ENCODE measurements at regions not wholly inside any gene's neighbourhood (a gene's known extent, or its start where the extent isn't known, plus 50 kb on each side); places are given as distances from the start of the nearest gene placed in this dataset.

DNA sequence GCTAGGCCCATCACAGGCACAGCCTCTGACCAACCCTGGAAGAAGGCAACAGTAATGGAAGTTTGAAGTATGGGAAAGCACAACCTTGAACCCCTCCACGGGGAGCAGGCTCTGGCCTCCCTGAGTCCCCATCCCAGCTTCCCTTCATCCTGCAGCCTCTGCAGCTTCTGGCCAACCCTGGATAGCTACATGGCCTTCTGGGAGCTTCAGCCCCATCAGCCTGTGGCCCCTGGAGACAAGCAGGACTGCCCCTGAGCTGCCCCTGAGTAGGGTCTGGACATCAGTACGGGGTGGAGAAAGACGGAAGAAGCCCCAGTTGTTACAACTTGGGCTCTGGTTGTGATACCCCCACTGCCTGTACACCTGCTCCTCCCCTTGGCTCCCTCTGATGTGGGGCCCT, 113.8 kb upstream of the CD82 start:
- Histone ChIP-seq H3K9me3 (ENCODE audit: low read depth, low read length, poor library complexity, severe bottlenecking) (no peaks in the 10 kb centered on the region), H3K4me1 (ENCODE audit: insufficient read depth, low read length, poor library complexity, severe bottlenecking) (no peaks in the 10 kb centered on the region), H3K4me3 (ENCODE audit: low read depth, low read length, poor library complexity, severe bottlenecking) (no peak overlapping the region), H3K27ac (ENCODE audit: low read depth, low read length, poor library complexity, severe bottlenecking) (no peak overlapping the region), H3K27me3 (replicated peaks; ENCODE audit: insufficient read depth, low read depth, low read length, poor library complexity) (no peaks in the 10 kb centered on the region), H3K36me3 (ENCODE audit: insufficient read depth, low read length, poor library complexity, severe bottlenecking) (no peaks in the 10 kb centered on the region)
- POLR2A ChIA-PET (ENCODE audit: low non-redundant PET): interaction anchor here (0.6 kb wide), 1 partner anchor 171 kb away, joined by 3 read pairs; no protein-coding TSS in a partner anchor
- CTCF ChIA-PET: no interaction called here
- TF ChIP-seq EZH2 (IDR thresholded peaks at IDR 0.05; ENCODE audit: borderline replicate concordance, low read depth, low read length, poor library complexity, severe bottlenecking): no peak
- TF ChIP-seq, protein P1, sequence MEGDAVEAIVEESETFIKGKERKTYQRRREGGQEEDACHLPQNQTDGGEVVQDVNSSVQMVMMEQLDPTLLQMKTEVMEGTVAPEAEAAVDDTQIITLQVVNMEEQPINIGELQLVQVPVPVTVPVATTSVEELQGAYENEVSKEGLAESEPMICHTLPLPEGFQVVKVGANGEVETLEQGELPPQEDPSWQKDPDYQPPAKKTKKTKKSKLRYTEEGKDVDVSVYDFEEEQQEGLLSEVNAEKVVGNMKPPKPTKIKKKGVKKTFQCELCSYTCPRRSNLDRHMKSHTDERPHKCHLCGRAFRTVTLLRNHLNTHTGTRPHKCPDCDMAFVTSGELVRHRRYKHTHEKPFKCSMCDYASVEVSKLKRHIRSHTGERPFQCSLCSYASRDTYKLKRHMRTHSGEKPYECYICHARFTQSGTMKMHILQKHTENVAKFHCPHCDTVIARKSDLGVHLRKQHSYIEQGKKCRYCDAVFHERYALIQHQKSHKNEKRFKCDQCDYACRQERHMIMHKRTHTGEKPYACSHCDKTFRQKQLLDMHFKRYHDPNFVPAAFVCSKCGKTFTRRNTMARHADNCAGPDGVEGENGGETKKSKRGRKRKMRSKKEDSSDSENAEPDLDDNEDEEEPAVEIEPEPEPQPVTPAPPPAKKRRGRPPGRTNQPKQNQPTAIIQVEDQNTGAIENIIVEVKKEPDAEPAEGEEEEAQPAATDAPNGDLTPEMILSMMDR (conservative IDR thresholded peaks at IDR 0.05; ENCODE audit: low read depth, low read length): no peak
- BruUV-seq (replicated peaks): no TSS peak
- no peak for DNase-seq (ENCODE audit: low spot score)
- intact Hi-C loops (cut with micrococcal nuclease; ENCODE audit: unreplicated experiment): no loop called here

DNA sequence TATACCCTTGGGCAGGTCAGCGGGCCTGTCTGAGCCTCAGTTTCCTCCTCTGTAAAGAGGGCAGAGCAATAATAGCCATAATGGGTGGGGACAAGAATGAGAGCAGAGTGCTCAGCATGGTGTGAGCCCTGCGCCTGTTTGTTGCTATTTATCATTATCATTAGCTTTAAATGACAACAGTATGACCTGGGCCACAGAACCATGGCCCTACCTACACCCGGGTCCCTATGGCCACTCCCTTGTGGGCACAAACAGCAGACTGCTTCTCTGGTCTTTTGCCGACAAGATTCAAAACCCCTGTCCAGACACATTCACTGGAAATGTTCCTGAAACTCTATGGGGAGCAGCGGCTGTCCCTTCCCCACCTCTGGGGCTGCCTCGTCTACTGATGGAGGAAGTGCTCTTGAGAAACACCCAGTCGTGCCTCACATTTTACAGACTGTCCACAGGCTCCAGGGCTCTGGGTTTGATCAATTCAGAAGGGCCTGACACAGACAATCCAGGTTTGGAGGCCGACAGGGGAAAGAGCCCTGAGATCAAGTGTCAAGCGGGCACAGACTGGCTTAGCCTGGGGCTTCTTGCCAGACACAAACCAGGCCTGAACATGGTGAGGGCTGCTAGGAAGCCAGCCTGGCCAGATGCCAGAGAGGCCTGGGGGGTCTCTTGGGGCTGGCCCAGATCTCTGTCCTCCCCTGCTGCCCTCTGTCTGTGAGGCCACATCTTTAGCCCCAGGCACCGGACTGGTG, 112.5 kb upstream of the CD82 start:
- Histone ChIP-seq H3K4me3 (ENCODE audit: low read depth, low read length, poor library complexity, severe bottlenecking) (no peak overlapping the region), H3K36me3 (ENCODE audit: insufficient read depth, low read length, poor library complexity, severe bottlenecking) (no peaks in the 10 kb centered on the region), H3K9me3 (ENCODE audit: low read depth, low read length, poor library complexity, severe bottlenecking) (no peaks in the 10 kb centered on the region), H3K4me1 (ENCODE audit: insufficient read depth, low read length, poor library complexity, severe bottlenecking) (no peaks in the 10 kb centered on the region), H3K27ac (ENCODE audit: low read depth, low read length, poor library complexity, severe bottlenecking) (no peak overlapping the region), H3K27me3 (replicated peaks; ENCODE audit: insufficient read depth, low read depth, low read length, poor library complexity) (no peaks in the 10 kb centered on the region)
- no peak for DNase-seq (ENCODE audit: low spot score)
- TF ChIP-seq, protein P1 (conservative IDR thresholded peaks at IDR 0.05; ENCODE audit: low read depth, low read length): no peak
- no peak for TF ChIP-seq EZH2 (IDR thresholded peaks at IDR 0.05; ENCODE audit: borderline replicate concordance, low read depth, low read length, poor library complexity, severe bottlenecking)
- CTCF ChIA-PET: no interaction called here
- POLR2A ChIA-PET (ENCODE audit: low non-redundant PET): no interaction called here
- intact Hi-C loops (cut with micrococcal nuclease; ENCODE audit: unreplicated experiment): no loop called here
- no TSS peak for BruUV-seq (replicated peaks)

GRCh38 chr11:44453871-44454270, 111.6 kb upstream of the CD82 start:
- Histone ChIP-seq H3K36me3 (ENCODE audit: insufficient read depth, low read length, poor library complexity, severe bottlenecking) (no peaks in the 10 kb centered on the region), H3K27me3 (replicated peaks; ENCODE audit: insufficient read depth, low read depth, low read length, poor library complexity) (no peaks in the 10 kb centered on the region), H3K4me3 (ENCODE audit: low read depth, low read length, poor library complexity, severe bottlenecking) (no peak overlapping the region), H3K27ac (ENCODE audit: low read depth, low read length, poor library complexity, severe bottlenecking) (no peak overlapping the region), H3K9me3 (ENCODE audit: low read depth, low read length, poor library complexity, severe bottlenecking) (no peaks in the 10 kb centered on the region), H3K4me1 (ENCODE audit: insufficient read depth, low read length, poor library complexity, severe bottlenecking) (no peaks in the 10 kb centered on the region)
- DNase-seq (ENCODE audit: low spot score): no peak
- CTCF ChIA-PET: no interaction called here
- no TSS peak for BruUV-seq (replicated peaks)
- POLR2A ChIA-PET (ENCODE audit: low non-redundant PET): no interaction called here
- TF ChIP-seq, protein P1 (conservative IDR thresholded peaks at IDR 0.05; ENCODE audit: low read depth, low read length): no peak
- TF ChIP-seq EZH2 (IDR thresholded peaks at IDR 0.05; ENCODE audit: borderline replicate concordance, low read depth, low read length, poor library complexity, severe bottlenecking): no peak
- intact Hi-C loops (cut with micrococcal nuclease; ENCODE audit: unreplicated experiment): no loop called here
